ENCODE measurements at regions not wholly inside any gene's neighbourhood (a gene's known extent, or its start where the extent isn't known, plus 50 kb on each side); places are given as distances from the start of the nearest gene placed in this dataset.
A peak's percentile ranks its signal among the peaks of the same experiment; 100 is the strongest.

DNA sequence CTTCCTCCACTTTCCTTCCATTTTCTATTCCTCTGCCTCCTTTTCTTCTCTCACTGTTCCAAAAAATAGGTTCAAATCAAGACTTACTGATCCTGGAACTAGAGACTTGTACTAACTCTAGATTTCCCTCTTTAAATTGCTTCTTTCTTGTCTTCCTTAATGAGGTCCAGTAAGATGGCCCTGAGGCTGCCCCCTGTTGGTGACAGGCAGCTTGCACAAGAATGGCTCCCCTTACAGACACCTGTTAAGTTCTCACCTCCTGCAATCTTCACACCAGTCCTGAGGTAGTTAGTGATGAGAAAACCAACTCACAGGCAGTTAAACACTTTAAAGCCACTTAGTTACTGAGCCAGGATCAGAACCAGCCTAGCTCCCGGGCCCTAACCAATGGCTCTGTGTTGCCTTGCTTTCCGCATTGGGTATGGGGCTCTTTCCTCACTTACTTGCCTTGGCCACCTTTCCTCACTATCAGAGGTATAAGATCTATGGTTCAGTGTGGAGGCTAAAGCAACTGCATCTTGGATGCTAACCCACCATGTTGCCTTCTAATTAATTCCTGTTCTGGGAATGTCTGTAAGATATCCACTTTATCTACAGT, 130.6 kb downstream of the AKAIN1 start:
- H3K27ac ChIP-seq, result no peak overlapping the region
- no peaks in the 10 kb centered on the region for H3K27me3 ChIP-seq
- no peaks in the 10 kb centered on the region for H3K4me1 ChIP-seq
- no peaks in the 10 kb centered on the region for H3K9me3 ChIP-seq
- ATAC-seq (peak in 2 of 4 donors; percentile 55 to 70), FAIRE-seq (no peak), DNase-seq (peak in 2 of 6 donors; percentile 12 to 14)
- no peaks in the 10 kb centered on the region for H3K36me3 ChIP-seq
- intact Hi-C loops (cut with DNase I), result no loop called here
- H3K4me3 ChIP-seq, result no peak overlapping the region
- TF ChIP-seq, protein P1, sequence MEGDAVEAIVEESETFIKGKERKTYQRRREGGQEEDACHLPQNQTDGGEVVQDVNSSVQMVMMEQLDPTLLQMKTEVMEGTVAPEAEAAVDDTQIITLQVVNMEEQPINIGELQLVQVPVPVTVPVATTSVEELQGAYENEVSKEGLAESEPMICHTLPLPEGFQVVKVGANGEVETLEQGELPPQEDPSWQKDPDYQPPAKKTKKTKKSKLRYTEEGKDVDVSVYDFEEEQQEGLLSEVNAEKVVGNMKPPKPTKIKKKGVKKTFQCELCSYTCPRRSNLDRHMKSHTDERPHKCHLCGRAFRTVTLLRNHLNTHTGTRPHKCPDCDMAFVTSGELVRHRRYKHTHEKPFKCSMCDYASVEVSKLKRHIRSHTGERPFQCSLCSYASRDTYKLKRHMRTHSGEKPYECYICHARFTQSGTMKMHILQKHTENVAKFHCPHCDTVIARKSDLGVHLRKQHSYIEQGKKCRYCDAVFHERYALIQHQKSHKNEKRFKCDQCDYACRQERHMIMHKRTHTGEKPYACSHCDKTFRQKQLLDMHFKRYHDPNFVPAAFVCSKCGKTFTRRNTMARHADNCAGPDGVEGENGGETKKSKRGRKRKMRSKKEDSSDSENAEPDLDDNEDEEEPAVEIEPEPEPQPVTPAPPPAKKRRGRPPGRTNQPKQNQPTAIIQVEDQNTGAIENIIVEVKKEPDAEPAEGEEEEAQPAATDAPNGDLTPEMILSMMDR (IDR thresholded peaks at IDR 0.05), result no peak
- 76 to 88% methylated on average over 2 of the region's 2 CpGs for WGBS, 2 donors

DNA sequence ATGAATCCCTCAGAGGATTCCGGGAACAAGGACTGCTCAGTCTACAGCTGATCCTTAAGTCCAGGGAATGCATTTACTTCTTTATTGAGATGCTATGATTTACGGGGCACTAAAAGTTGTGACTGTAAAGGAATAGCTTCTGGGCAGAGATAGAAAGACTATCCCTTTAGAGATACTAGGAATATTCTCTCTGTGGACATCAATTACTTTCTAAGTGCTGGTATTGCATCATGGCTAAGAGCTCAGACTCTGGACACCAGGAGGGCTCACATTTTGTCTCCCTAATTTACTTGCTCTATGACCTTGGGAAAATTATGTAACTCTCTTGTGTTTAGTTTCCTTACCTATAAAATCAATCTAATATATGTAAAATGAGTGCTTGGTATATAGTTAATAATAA, 131.4 kb downstream of the AKAIN1 start:
- DNase-seq (no peak), FAIRE-seq (no peak), ATAC-seq (no peak)
- no peaks in the 10 kb centered on the region for H3K4me1 ChIP-seq
- TF ChIP-seq, protein P1 (IDR thresholded peaks at IDR 0.05), result no peak
- no peaks in the 10 kb centered on the region for H3K9me3 ChIP-seq
- H3K27me3 ChIP-seq, result no peaks in the 10 kb centered on the region
- H3K36me3 ChIP-seq, result no peaks in the 10 kb centered on the region
- intact Hi-C loops (cut with DNase I), result no loop called here
- H3K27ac ChIP-seq, result no peak overlapping the region
- 74 to 84% methylated on average over 2 of the region's 2 CpGs for WGBS, 2 donors
- H3K4me3 ChIP-seq, result no peak overlapping the region

DNA sequence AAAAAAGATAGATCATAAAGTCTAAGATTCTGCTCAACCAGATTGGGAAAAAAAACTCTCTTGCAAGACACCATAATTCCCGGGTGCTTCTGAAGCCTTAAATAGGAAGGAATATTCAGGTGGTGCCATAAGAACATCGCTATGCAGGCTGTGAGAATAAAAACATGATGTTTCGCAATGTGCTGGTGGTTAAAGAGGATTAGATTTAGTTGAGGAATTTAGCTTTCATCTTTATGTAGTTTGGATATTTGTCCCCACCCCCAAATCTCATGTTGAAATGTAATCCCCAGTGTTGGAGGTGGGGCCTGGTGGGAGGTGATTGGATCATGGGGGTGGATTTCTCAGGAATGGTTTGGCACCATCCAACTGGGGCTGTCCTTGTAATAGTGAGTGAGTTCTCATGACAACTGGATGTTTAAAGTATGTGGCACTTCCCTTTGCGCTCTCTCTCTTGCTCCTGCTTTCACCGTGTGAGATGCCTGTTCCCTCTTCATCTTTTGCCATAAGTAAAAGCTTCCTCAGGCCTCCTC, 132.2 kb downstream of the AKAIN1 start:
- no peaks in the 10 kb centered on the region for H3K36me3 ChIP-seq
- TF ChIP-seq, protein P1 (IDR thresholded peaks at IDR 0.05), result no peak
- no peak overlapping the region for H3K4me3 ChIP-seq
- H3K9me3 ChIP-seq, result no peaks in the 10 kb centered on the region
- no peak for DNase-seq
- no peaks in the 10 kb centered on the region for H3K4me1 ChIP-seq
- intact Hi-C loops (cut with DNase I), result no loop called here
- no peak for FAIRE-seq
- H3K27ac ChIP-seq, result no peak overlapping the region
- ATAC-seq, result no peak
- no peaks in the 10 kb centered on the region for H3K27me3 ChIP-seq
- WGBS, 2 donors, result 74 to 83% methylated on average over 5 of the region's 5 CpGs

DNA sequence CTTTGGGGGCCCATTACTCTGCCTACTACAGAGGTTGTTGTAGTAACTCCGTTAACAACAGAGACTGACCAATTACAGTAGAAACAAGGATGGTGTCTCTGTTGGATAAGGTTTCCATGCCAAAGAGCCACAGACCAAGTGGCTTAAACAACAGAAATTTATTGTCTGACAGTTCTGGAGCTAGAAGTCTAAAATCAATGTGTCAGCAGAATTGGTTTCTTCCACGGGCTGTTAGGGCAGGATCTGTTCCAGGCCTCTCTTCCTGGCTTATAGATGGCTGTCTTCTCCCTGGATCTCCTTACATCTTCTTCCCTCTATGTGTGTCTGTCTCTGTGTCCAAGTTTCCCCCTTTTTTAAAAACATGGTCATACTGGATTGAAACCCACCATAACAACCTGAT, 135.3 kb downstream of the AKAIN1 start:
- WGBS, 2 donors, result 60 to 71% methylated on average over 2 of the region's 2 CpGs
- H3K27ac ChIP-seq, result no peak overlapping the region
- H3K36me3 ChIP-seq, result no peaks in the 10 kb centered on the region
- FAIRE-seq, result no peak
- H3K4me1 ChIP-seq, result no peaks in the 10 kb centered on the region
- TF ChIP-seq, protein P1 (IDR thresholded peaks at IDR 0.05), result no peak
- intact Hi-C loops (cut with DNase I), result no loop called here
- DNase-seq, result no peak
- no peak for ATAC-seq
- H3K9me3 ChIP-seq, result no peaks in the 10 kb centered on the region
- H3K4me3 ChIP-seq, result no peak overlapping the region
- no peaks in the 10 kb centered on the region for H3K27me3 ChIP-seq

DNA sequence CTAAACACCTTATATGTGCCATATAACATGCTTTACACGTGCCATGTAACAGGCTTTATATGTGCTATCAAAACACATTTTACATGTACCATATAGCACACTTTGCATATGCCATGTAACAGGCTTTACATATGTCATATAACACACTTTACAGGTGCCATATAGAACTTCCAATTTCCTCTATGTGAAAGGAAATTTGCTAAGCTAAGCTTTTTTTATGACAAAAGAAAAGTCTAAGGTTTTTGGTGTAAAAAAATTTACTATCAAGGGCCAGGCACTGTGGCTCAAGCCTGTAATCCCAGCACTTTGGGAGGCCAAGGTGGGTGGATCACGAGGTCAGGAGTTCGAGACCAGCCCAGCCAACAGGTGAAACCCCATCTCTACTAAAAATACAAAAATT, 136.5 kb downstream of the AKAIN1 start:
- intact Hi-C loops (cut with DNase I), result no loop called here
- 62 to 72% methylated on average over 3 of the region's 3 CpGs for WGBS, 2 donors
- FAIRE-seq (no peak), ATAC-seq (no peak), DNase-seq (no peak)
- Histone ChIP-seq H3K36me3 (no peaks in the 10 kb centered on the region), H3K9me3 (no peaks in the 10 kb centered on the region), H3K27me3 (no peaks in the 10 kb centered on the region), H3K4me1 (no peaks in the 10 kb centered on the region), H3K4me3 (no peak overlapping the region), H3K27ac (no peak overlapping the region)
- TF ChIP-seq, protein P1 (IDR thresholded peaks at IDR 0.05), result no peak
